ENCODE measurements at regions not wholly inside any gene's neighbourhood (a gene's known extent, or its start where the extent isn't known, plus 50 kb on each side); places are given as distances from the start of the nearest gene placed in this dataset.

DNA sequence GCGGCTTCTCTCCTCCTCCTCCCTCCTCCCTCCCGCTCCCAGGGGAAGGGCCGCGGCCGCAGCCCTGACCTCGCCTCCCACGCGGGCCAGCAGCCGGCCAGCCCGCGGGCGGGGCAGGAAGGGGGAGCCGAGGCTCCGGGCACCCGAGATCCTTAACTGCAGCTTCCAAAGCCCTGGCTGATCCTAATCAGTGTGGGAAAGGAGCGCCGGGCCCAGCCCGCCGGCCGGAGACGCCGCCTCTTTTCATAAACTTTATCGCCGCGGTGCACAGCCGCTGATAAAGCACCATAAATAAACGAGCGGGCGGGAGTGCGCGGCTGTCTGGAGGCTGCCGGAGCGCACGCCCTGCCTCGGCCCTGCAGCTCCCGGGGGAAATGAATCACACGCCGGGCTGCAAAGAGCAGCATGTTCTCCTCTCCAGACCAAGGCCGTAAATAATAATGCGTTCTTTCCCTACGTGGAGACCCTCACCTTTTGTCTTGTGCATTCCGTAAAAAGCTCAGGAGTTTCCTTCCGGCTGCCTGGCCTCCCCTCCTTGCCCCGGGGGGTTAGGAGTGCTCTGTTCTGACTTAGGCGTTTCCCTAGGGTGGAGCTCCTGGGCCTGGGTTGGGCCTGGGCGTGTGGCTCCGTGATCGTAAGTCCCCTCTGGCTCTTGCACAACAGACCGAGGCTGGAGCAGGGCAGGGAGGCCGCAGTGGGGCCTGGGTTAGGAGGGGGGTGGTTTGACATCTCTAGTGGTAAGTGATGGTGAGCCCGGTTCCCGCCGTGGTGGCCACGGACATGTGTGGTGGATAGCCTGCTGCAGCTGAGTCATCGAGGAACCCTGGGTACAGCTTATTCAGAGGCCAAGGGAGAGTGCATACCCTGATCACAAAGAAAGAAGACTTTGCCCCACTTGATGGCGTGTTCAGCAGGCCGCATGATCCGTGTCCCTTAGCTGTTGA lies 132.6 kb upstream of the HES1 start:
- DNase-seq (ENCODE audit: low read depth), result peak; percentile 97
- H3K4me3 ChIP-seq (ENCODE audit: control insufficient read depth, low read depth, low read length), result peak overlapping the region; percentile 27
- TF ChIP-seq, protein P1, sequence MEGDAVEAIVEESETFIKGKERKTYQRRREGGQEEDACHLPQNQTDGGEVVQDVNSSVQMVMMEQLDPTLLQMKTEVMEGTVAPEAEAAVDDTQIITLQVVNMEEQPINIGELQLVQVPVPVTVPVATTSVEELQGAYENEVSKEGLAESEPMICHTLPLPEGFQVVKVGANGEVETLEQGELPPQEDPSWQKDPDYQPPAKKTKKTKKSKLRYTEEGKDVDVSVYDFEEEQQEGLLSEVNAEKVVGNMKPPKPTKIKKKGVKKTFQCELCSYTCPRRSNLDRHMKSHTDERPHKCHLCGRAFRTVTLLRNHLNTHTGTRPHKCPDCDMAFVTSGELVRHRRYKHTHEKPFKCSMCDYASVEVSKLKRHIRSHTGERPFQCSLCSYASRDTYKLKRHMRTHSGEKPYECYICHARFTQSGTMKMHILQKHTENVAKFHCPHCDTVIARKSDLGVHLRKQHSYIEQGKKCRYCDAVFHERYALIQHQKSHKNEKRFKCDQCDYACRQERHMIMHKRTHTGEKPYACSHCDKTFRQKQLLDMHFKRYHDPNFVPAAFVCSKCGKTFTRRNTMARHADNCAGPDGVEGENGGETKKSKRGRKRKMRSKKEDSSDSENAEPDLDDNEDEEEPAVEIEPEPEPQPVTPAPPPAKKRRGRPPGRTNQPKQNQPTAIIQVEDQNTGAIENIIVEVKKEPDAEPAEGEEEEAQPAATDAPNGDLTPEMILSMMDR (conservative IDR thresholded peaks at IDR 0.05; ENCODE audit: control insufficient read depth, insufficient read depth, low read depth, low read length), result no peak

DNA sequence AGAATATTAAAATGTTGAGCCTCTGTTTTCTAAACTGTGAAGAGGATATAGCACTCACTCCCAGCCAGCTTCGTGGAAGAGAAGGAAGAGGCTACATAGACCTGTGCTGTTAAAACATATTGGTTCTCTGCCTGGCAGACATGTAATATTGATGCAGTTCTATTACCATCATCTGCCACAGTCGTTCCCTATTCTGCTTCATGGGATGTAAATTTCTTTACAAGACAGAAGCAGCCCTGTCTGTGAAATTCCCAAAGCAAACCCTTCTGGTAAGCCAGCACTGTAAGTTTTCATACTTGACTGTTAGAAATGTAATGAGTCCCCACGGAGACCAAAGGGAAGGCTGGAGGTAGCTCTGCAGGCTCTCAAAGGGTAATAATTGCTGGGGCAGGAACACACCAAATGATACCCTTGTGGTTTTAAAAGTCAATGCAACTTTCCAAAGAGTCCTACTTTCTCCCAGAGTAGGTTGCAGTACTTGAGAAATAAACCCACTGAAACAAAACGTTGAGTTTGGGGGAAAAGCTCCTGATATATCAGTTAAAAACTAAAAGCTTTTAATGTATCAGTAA lies 129.9 kb upstream of the HES1 start:
- TF ChIP-seq, protein P1 (conservative IDR thresholded peaks at IDR 0.05; ENCODE audit: control insufficient read depth, insufficient read depth, low read depth, low read length), result no peak
- DNase-seq (ENCODE audit: low read depth), result no peak
- no peak overlapping the region for H3K4me3 ChIP-seq (ENCODE audit: control insufficient read depth, low read depth, low read length)

DNA sequence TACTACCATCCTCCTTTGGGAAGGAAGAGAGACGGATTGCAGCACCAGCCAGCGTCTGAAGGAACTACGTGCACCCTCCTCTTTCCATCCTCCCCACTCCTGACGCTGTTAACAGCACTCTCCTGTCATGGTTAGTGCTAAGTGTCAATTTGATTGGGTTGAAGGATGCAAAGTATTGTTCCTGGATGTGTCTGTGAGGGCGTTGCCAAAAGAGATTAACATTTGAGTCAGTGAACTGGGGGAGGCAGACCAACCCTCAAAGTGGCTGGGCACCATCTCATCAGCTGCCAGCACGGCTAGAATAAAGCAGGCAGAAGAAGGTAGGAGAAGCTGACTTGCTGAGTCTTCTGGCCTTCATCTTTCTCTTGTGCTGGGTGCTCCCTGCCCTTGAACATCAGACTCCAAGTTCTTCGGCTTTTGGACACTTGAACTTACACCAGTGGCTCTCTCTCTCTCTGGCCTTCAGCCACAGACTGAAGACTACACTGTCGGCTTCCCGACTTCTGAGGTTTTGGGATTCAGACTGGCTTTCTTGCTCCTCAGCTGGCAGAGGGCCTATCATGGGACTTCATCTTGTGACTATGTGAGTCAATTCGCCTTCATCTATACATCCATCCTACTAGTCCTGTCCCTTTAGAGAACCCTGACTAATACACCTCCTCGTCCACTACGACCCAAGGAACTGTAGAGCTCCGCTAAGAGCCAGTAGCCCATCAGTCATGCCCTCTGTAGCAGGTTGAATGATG lies 128.2 kb upstream of the HES1 start:
- TF ChIP-seq, protein P1 (conservative IDR thresholded peaks at IDR 0.05; ENCODE audit: control insufficient read depth, insufficient read depth, low read depth, low read length), result no peak
- no peak overlapping the region for H3K4me3 ChIP-seq (ENCODE audit: control insufficient read depth, low read depth, low read length)

DNA sequence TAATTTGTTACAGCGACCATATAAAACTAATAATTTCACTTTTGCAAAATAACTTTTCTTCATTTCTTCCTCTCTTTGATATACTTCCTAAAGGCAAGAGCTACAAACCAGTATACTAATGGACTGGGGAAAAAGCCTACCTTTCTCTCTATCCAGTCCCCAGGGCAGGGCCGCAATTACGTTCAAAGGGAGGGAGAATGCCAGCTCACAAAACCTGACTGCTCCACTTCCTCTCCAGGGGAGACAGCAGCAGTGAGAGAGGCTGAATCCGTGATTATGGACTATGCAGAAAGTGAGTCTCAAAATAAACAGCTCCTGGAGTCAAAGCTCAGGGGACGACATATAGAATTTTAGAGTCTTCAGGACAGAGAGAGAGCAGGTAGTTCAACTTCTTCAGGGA lies 126.9 kb upstream of the HES1 start:
- TF ChIP-seq, protein P1 (conservative IDR thresholded peaks at IDR 0.05; ENCODE audit: control insufficient read depth, insufficient read depth, low read depth, low read length), result no peak
- no peak for DNase-seq (ENCODE audit: low read depth)
- H3K4me3 ChIP-seq (ENCODE audit: control insufficient read depth, low read depth, low read length), result no peak overlapping the region

More for the DNA sequence above, 128.2 kb upstream of the HES1 start:
- DNase-seq (ENCODE audit: low read depth), result no peak

DNA sequence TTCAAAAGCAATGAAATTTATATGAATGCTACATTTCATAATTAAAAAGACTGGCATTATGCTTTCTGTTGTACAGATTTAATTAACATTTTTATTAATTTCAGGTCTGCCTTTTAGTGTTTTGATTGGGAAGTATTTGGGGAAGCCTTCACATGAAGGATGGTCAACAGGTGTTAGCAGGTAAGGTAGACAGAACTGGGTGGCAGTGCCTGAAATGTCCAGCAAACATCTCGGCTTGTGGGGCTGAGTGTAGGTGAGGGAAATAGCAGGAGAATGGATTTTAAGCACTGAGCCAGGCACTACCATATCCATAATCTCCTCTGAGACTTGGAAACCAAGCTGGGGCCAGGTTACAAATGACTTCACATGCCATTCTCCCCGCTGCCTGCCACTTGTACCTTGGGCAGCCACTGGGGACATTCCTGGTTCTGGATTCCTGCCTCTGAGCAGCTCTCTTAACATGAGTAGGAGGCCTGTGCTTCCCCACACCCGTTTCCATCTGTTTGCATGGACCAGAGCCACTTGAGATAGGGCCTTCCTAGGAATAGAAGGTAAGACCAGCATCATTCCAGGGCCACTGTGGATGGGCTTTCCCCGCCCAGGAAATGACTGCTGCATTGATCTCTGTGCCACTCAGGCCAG lies 125.9 kb upstream of the HES1 start:
- H3K4me3 ChIP-seq (ENCODE audit: control insufficient read depth, low read depth, low read length), result no peak overlapping the region
- DNase-seq (ENCODE audit: low read depth), result no peak
- TF ChIP-seq, protein P1 (conservative IDR thresholded peaks at IDR 0.05; ENCODE audit: control insufficient read depth, insufficient read depth, low read depth, low read length), result no peak

DNA sequence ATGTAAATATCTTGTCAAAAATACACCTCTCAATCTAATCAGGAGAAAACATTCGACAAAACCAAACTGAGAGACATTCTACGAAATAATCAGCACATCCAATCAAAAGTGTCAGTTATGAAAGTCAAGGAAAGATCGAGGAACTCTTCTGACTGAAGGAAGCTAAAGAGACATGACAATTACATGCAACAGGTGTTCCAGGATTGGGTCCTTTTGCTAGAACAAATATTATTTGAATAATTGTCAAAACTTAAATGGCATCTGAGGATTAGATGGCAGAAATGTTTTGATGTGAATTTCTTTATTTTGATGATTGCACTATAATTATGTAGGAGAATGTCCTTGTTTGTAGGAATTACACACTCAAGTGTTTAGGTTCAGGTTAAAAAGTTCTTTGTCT lies 124.1 kb upstream of the HES1 start:
- TF ChIP-seq, protein P1 (conservative IDR thresholded peaks at IDR 0.05; ENCODE audit: control insufficient read depth, insufficient read depth, low read depth, low read length), result no peak
- H3K4me3 ChIP-seq (ENCODE audit: control insufficient read depth, low read depth, low read length), result no peak overlapping the region
- no peak for DNase-seq (ENCODE audit: low read depth)

Measured in fibroblast of mammary gland (primary cell).